ENCODE measurements at regions not wholly inside any gene's neighbourhood (a gene's known extent, or its start where the extent isn't known, plus 50 kb on each side); places are given as distances from the start of the nearest gene placed in this dataset.

DNA sequence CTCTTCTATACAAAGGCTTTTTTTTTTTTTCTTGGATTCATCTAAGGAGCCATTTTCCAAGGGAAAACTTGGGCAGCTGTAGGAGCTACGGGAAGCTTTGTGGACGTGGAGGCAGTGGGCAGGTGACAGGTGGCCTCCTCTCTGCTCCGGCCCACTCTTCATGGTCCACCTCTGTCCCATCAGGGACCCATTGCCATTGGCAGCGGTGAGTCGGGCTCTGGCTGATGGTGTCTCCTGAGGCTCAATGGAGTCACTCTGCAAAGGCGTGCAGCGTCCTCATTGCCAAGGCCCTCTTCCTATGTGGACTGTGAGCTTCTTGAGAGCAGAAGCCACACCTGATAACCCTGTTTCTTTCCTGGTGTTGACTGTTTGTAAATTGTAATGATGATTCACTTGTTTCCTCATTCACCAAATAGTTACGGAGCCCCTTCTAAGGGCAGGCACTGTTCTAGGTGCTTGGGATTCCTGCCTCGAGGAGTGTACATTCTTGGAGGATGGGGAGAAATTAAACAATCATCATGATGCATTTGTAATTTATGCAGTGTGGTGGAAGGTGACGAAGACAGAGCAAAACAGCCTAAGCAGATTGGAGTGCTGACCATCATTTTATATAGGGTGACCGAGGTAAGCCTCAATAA lies 240.3 kb upstream of the HS6ST1 start:
- in situ Hi-C loops (cut with HindIII; ENCODE audit: extremely low pct_ligation_motif_present, low pct_unique_long_range_greater_than_20kb) (no loop called here), intact Hi-C loops (cut with micrococcal nuclease; ENCODE audit: unreplicated experiment) (no loop called here)
- no peak overlapping the region for H3K4me3 ChIP-seq (replicated peaks in 1 of 3; ENCODE audit: insufficient read depth in 1 of 3, low read depth in 2 of 3, low read length in 3 of 3)
- BruUV-seq (replicated peaks): no TSS peak
- no peaks in the 10 kb centered on the region for H4K20me1 ChIP-seq (ENCODE audit: insufficient read depth, low read length)
- no peak for DNase-seq (ENCODE audit: low spot score)
- no peaks in the 10 kb centered on the region for H3K36me3 ChIP-seq (replicated peaks in 1 of 2; ENCODE audit: control insufficient read depth in 1 of 2, insufficient read depth in 2 of 2, low read length in 2 of 2)
- ATAC-seq: no peak
- no peak overlapping the region for H3K27ac ChIP-seq (ENCODE audit: extremely low read length, insufficient read depth, low read length)
- peaks cover 0 to 44% of the 10 kb centered on the region in 2 experiments; a peak in 3 of 5 replicates for H3K27me3 ChIP-seq (ENCODE audit: control insufficient read depth in 1 of 2, insufficient read depth in 2 of 2, low read length in 2 of 2)
- no peak overlapping the region for H2AFZ ChIP-seq (ENCODE audit: low read length)
- no peak overlapping the region for H3K9ac ChIP-seq (ENCODE audit: insufficient read depth, low read depth, low read length)
- TF ChIP-seq, protein P1, sequence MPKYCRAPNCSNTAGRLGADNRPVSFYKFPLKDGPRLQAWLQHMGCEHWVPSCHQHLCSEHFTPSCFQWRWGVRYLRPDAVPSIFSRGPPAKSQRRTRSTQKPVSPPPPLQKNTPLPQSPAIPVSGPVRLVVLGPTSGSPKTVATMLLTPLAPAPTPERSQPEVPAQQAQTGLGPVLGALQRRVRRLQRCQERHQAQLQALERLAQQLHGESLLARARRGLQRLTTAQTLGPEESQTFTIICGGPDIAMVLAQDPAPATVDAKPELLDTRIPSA (CRISPR knock-in tag; IDR thresholded peaks at IDR 0.05; ENCODE audit: borderline replicate concordance): no peak
- TF ChIP-seq ZNF205 (CRISPR knock-in tag; IDR thresholded peaks at IDR 0.05): no peak
- TF ChIP-seq POLR2AphosphoS2 (IDR thresholded peaks at IDR 0.05; ENCODE audit: low read depth, low read length): no peak
- no peak for TF ChIP-seq THYN1 (CRISPR knock-in tag; IDR thresholded peaks at IDR 0.05; ENCODE audit: borderline replicate concordance, low read depth)
- no peak for TF ChIP-seq ZFP36L2 (CRISPR knock-in tag; IDR thresholded peaks at IDR 0.05)
- CTCF ChIA-PET (ENCODE audit: low intra/inter-chr PET ratio, low total read pairs): no interaction called here
- no peaks in the 10 kb centered on the region for H3K79me2 ChIP-seq (ENCODE audit: insufficient read depth, low read length)
- no peaks in the 10 kb centered on the region for H3K9me3 ChIP-seq (ENCODE audit: low read length)
- no peaks in the 10 kb centered on the region for H3K4me1 ChIP-seq (ENCODE audit: insufficient read depth, low read length)
- POLR2A ChIA-PET: no interaction called here
- no peak for FAIRE-seq
- H3K4me2 ChIP-seq (ENCODE audit: low read depth, low read length): no peak overlapping the region
- 34% methylated on average over 11 of the region's 11 CpGs for whole genome bisulfite sequencing (ENCODE audit: low lambda C conversion rate)

DNA sequence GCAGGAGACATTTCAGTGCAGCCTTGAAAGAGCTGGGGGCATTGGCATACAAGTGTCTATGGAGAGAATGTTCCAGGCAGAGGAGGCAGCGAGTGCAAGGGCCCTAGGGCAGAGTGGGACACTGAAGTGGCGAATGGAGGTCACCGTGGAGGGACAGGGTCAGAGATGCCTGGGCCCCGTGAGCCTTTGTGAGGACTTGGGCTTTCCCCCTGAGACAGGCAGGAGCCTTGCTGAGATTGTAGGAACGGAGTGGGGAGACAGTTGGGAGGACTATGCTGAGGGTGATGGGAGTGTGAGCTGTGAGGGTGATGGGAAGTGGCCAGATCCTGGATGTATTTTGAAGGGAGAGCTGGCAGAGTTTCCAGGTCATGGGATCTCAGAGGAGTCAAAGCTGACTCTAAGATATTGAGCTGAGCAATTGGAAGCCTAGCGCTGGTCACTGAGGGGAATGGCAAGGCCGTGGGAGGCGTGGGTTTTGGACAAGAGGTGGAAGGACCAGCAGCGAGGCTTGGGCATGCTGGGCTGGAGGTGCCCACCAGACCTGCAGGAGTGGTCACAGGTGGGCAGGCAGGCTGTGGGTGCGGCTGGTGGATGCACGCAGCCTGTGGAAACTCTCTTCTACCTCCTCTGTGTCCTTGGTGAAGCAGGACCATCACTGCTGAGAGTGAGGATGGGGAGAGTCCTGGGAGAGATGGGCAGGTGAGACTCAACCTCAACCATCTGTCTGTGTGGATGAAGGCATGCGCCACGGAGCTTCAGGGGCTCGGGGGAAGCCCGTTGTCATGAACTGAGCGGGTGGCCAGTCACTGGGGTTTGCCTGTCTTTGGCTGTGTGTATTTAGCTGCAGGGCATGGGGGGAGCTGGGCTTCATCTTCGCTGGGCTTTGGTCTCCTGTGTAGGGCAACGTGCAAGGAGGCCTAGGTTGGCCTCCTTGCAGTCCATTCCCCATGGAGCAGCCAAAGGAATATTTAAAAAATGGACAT lies 241.2 kb upstream of the HS6ST1 start:
- ChIA-PET CTCF (ENCODE audit: low intra/inter-chr PET ratio, low total read pairs) (no interaction called here), POLR2A (no interaction called here)
- H3K4me2 ChIP-seq (ENCODE audit: low read depth, low read length): no peak overlapping the region
- H3K9ac ChIP-seq (ENCODE audit: insufficient read depth, low read depth, low read length): no peak overlapping the region
- FAIRE-seq (no peak), DNase-seq (ENCODE audit: low spot score) (no peak), ATAC-seq (no peak)
- no peaks in the 10 kb centered on the region for H3K79me2 ChIP-seq (ENCODE audit: insufficient read depth, low read length)
- H3K27me3 ChIP-seq (ENCODE audit: control insufficient read depth in 1 of 2, insufficient read depth in 2 of 2, low read length in 2 of 2): peaks cover 0 to 44% of the 10 kb centered on the region in 2 experiments; a peak in 3 of 5 replicates
- H3K4me1 ChIP-seq (ENCODE audit: insufficient read depth, low read length): no peaks in the 10 kb centered on the region
- H3K36me3 ChIP-seq (replicated peaks in 1 of 2; ENCODE audit: control insufficient read depth in 1 of 2, insufficient read depth in 2 of 2, low read length in 2 of 2): no peaks in the 10 kb centered on the region
- no peak overlapping the region for H3K4me3 ChIP-seq (replicated peaks in 1 of 3; ENCODE audit: insufficient read depth in 1 of 3, low read depth in 2 of 3, low read length in 3 of 3)
- intact Hi-C loops (cut with micrococcal nuclease; ENCODE audit: unreplicated experiment): no loop called here
- in situ Hi-C loops (cut with HindIII; ENCODE audit: extremely low pct_ligation_motif_present, low pct_unique_long_range_greater_than_20kb): no loop called here
- BruUV-seq (replicated peaks): no TSS peak
- H2AFZ ChIP-seq (ENCODE audit: low read length): no peak overlapping the region
- H4K20me1 ChIP-seq (ENCODE audit: insufficient read depth, low read length): no peaks in the 10 kb centered on the region
- no peak overlapping the region for H3K27ac ChIP-seq (ENCODE audit: extremely low read length, insufficient read depth, low read length)
- H3K9me3 ChIP-seq (ENCODE audit: low read length): no peaks in the 10 kb centered on the region
- 27% methylated on average over 17 of the region's 18 CpGs for WGBS (ENCODE audit: low lambda C conversion rate)
- TF ChIP-seq ZNF558 (CRISPR knock-in tag; IDR thresholded peaks at IDR 0.05; ENCODE audit: borderline replicate concordance) (no peak), HIVEP1 (CRISPR knock-in tag; IDR thresholded peaks at IDR 0.05) (no peak)
- TF ChIP-seq, protein P2, sequence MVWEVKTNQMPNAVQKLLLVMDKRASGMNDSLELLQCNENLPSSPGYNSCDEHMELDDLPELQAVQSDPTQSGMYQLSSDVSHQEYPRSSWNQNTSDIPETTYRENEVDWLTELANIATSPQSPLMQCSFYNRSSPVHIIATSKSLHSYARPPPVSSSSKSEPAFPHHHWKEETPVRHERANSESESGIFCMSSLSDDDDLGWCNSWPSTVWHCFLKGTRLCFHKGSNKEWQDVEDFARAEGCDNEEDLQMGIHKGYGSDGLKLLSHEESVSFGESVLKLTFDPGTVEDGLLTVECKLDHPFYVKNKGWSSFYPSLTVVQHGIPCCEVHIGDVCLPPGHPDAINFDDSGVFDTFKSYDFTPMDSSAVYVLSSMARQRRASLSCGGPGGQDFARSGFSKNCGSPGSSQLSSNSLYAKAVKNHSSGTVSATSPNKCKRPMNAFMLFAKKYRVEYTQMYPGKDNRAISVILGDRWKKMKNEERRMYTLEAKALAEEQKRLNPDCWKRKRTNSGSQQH (CRISPR knock-in tag; IDR thresholded peaks at IDR 0.05; ENCODE audit: low read depth): no peak
- TF ChIP-seq, protein P3, sequence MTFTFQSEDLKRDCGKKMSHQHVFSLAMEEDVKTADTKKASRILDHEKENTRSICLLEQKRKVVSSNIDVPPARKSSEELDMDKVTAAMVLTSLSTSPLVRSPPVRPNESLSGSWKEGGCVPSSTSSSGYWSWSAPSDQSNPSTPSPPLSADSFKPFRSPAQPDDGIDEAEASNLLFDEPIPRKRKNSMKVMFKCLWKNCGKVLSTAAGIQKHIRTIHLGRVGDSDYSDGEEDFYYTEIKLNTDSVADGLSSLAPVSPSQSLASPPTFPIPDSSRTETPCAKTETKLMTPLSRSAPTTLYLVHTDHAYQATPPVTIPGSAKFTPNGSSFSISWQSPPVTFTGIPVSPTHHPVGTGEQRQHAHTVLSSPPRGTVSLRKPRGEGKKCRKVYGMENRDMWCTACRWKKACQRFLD (CRISPR knock-in tag; IDR thresholded peaks at IDR 0.05; ENCODE audit: borderline replicate concordance): no peak
- TF ChIP-seq, protein P4, sequence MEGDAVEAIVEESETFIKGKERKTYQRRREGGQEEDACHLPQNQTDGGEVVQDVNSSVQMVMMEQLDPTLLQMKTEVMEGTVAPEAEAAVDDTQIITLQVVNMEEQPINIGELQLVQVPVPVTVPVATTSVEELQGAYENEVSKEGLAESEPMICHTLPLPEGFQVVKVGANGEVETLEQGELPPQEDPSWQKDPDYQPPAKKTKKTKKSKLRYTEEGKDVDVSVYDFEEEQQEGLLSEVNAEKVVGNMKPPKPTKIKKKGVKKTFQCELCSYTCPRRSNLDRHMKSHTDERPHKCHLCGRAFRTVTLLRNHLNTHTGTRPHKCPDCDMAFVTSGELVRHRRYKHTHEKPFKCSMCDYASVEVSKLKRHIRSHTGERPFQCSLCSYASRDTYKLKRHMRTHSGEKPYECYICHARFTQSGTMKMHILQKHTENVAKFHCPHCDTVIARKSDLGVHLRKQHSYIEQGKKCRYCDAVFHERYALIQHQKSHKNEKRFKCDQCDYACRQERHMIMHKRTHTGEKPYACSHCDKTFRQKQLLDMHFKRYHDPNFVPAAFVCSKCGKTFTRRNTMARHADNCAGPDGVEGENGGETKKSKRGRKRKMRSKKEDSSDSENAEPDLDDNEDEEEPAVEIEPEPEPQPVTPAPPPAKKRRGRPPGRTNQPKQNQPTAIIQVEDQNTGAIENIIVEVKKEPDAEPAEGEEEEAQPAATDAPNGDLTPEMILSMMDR (CRISPR knock-in tag; IDR thresholded peaks at IDR 0.05): no peak
